SK-N-MC (cell line): ENCODE measurements at regions not wholly inside any gene's neighbourhood (a gene's known extent, or its start where the extent isn't known, plus 50 kb on each side); places are given as distances from the start of the nearest gene placed in this dataset.
A peak's percentile ranks its signal among the peaks of the same experiment; 100 is the strongest.

ENCODE experiments used
- DNase-seq: peaks from one replicate; pipeline ENCODE4 v3.0.0-alpha.2; 2011; ENCODE audit warnings: low read depth, low spot score
- H3K27ac ChIP-seq: fragments of 200-600 bp; sonication (generic); 2 replicates; pipeline ENCODE4 v1.5.1; 2016; ENCODE audit warnings: mixed run types
- H3K36me3 ChIP-seq: fragments of 200-600 bp; sonication (generic); 2 replicates; pipeline ENCODE4 v1.6.1; 2017; ENCODE audit warnings: antibody characterized with exemption, low read length, mixed read lengths; ENCODE audit not compliant: insufficient read depth
- H3K4me3 ChIP-seq: fragments of 200-600 bp; sonication (generic); 2 replicates; pipeline ENCODE4 v1.5.1; 2016
- H3K9ac ChIP-seq: fragments of 200-600 bp; sonication (generic); 2 replicates; pipeline ENCODE4 v1.8.0; 2017; ENCODE audit warnings: mixed run types, mixed read lengths; ENCODE audit not compliant: insufficient read length
- H3K9me3 ChIP-seq: fragments of 200-600 bp; sonication (generic); 2 replicates; pipeline ENCODE4 v1.6.1; 2017; ENCODE audit warnings: low read depth, mild to moderate bottlenecking, antibody characterized with exemption, low read length, moderate library complexity, mixed read lengths
- EZH2 ChIP-seq: fragments of 200-600 bp; sonication (generic); IDR thresholded peaks from one replicate; pipeline ENCODE4 v1.6.1; 2017; ENCODE audit warnings: antibody characterized with exemption
- FOXP2 ChIP-seq: optimal IDR thresholded peaks from 2 replicates; pipeline ENCODE3; 2011; ENCODE audit warnings: mild to moderate bottlenecking, moderate library complexity; ENCODE audit not compliant: insufficient read depth; ENCODE audit errors: extremely low read length, control extremely low read depth
- POLR2AphosphoS5 ChIP-seq: IDR thresholded peaks from 2 replicates; pipeline ENCODE4 v1.6.1; 2012; ENCODE audit warnings: mild to moderate bottlenecking, low read depth, low read length, borderline replicate concordance

DNA sequence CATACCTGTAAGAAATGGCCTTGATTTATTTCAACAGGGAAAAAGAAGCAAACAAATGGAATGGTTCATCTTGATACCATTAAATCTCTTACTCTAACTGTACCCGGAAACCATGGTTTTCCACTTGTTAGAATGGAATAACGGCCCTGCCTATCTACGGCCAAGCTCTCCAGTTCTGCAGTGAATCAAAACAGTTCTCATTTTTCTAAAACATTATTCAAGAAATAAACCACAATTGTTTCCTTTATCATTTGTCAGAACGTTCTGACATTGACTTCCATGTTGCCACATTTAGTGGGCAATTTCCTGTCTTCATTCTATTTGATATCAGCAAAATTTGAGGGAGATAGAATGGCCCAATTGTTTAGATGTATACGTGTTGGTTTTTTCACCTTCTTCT, 118.8 kb upstream of the CDH19 start:
- Histone ChIP-seq H3K9ac (no peak overlapping the region), H3K4me3 (no peak overlapping the region), H3K27ac (no peak overlapping the region), H3K9me3 (no peaks in the 10 kb centered on the region), H3K36me3 (no peaks in the 10 kb centered on the region)
- no peak for DNase-seq
- TF ChIP-seq EZH2: no peak
- no peak for TF ChIP-seq FOXP2
- no peak for TF ChIP-seq POLR2AphosphoS5

DNA sequence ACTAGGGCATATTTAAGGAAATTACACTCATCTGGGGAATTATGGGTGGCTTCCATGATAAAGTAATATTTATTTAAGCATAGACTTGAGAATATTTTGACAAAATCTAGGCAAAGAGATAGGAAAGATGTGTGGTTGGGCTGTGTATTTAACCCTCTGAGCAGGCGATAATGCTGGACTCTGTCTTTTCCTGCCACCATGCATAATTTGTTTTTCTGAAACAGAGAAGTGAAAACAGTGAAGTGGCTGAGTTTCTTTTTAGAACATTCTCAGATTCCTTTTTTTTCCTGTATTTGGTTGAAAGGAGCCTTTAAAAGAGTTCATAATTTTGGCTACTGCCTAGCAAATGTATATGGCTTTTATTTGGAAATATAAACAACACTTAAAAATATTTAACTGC, 104.8 kb upstream of the CDH19 start:
- TF ChIP-seq FOXP2: no peak
- TF ChIP-seq POLR2AphosphoS5: no peak
- TF ChIP-seq EZH2: no peak
- DNase-seq: no peak
- Histone ChIP-seq H3K9me3 (no peaks in the 10 kb centered on the region), H3K9ac (no peak overlapping the region), H3K4me3 (no peak overlapping the region), H3K27ac (no peak overlapping the region), H3K36me3 (no peaks in the 10 kb centered on the region)

DNA sequence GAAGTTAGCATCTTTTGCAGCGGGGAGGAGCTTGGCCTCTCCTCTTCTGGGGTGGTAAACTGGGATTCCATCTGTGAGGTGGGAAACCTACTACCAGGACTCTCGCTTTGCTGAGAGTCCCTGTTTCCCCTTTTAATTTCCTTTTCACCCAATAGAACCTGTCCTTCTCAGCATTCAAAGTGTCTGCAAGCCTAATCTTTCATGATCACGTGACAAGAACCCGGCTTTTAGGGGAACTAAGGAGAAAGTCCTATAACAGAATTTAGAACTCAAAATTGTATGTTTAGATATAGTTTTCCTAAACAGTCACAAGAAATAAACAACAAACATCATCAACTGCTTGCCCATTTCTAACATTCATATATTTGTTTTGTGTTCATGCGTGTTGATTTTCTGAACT, 103.6 kb upstream of the CDH19 start:
- no peak for DNase-seq
- Histone ChIP-seq H3K9ac (no peak overlapping the region), H3K9me3 (no peaks in the 10 kb centered on the region), H3K4me3 (no peak overlapping the region), H3K27ac (no peak overlapping the region), H3K36me3 (no peaks in the 10 kb centered on the region)
- no peak for TF ChIP-seq POLR2AphosphoS5
- TF ChIP-seq EZH2: no peak
- no peak for TF ChIP-seq FOXP2

DNA sequence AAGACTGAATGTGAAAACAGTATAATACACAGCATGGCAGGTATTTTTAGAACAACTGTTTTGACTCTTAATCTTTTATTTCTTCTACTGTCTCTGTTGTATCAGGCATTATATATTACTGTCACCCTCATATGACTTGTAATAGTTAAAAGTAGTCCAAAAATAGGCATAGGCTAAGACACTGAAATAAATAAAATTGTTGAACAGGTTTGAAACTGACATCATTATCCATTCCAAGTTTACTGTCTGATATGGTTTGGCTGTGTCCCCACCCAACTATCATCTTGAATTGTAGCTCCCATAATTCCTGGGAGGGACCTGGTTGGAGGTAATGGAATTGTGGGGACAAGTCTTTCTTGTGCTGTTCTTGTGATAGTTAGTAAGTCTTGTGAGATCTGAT, 91.4 kb upstream of the CDH19 start:
- no peak overlapping the region for H3K27ac ChIP-seq
- no peak overlapping the region for H3K9ac ChIP-seq
- H3K4me3 ChIP-seq: no peak overlapping the region
- no peak for DNase-seq
- H3K9me3 ChIP-seq: no peaks in the 10 kb centered on the region
- TF ChIP-seq POLR2AphosphoS5: no peak
- no peak for TF ChIP-seq EZH2
- TF ChIP-seq FOXP2: no peak
- no peaks in the 10 kb centered on the region for H3K36me3 ChIP-seq

DNA sequence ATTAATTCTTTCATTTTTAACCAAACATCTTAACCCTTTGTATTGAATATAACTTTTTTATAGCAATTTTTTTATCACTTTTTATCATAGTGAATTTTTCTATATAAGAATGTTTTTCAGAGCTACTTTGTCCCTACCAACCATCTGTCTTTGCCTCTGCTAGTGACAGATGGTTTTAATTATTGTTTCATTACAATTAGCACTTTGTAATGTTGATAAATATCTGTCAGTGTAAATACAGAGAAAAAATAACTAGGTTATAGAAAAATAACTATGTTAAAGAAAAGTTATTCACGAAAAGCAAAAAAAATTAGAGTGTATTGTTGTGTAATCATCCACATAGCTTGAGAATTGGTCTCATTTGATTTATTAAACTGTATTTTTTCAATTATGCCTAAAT, 91.0 kb upstream of the CDH19 start:
- Histone ChIP-seq H3K27ac (no peak overlapping the region), H3K36me3 (no peaks in the 10 kb centered on the region), H3K4me3 (no peak overlapping the region), H3K9me3 (no peaks in the 10 kb centered on the region), H3K9ac (no peak overlapping the region)
- no peak for DNase-seq
- TF ChIP-seq FOXP2 (no peak), EZH2 (no peak), POLR2AphosphoS5 (no peak)

DNA sequence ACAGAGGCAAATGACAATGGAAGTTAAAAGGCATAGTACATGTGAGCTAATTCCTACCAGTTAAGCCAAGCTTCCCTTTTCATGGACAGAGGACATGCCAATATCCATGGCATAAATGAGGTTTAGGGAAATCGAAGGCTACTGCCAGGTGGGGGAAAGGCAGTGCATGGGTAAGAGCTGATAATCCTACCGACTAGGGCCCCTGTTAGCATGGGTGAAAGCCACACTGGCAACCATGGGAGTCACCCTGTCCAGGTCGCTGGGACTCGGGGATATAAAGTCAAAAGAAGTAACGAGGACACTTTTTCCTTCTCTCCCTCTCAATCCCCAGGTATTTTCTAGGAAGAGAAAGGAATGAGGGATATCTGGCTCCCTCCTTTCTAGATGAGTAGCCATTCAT, 83.7 kb upstream of the CDH19 start:
- Histone ChIP-seq H3K4me3 (no peak overlapping the region), H3K36me3 (no peaks in the 10 kb centered on the region), H3K9ac (no peak overlapping the region), H3K27ac (no peak overlapping the region), H3K9me3 (no peaks in the 10 kb centered on the region)
- no peak for DNase-seq
- TF ChIP-seq FOXP2 (no peak), POLR2AphosphoS5 (no peak), EZH2 (no peak)

DNA sequence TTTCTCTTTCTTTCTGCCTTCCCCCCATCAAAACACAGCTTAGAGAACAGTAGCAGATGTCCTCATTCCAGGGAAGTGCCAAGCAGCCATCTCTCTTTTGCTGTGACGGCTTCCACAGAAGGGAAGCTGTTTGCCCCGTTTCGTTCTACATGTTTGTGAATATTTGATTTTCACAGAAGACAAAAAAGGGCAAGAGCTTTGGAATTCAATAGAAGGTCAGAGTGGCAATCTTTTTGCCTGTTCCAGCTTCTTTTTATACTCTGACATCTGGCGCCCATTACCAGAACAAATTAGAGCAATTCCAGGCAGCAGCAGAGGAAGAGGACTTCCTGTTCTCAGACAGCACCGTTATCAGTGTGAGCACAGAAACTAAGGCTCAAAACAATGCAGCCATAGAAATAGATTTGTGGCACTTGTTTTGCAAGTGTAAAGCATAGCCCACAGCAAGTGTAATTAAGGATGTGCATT, 79.0 kb upstream of the CDH19 start:
- H3K36me3 ChIP-seq: no peaks in the 10 kb centered on the region
- H3K9ac ChIP-seq: peak overlapping the region; percentile 49
- H3K4me3 ChIP-seq: peak overlapping the region; percentile 71
- peak; percentile 66 for TF ChIP-seq FOXP2
- peak; percentile 65; the same call in 1 of the 2 replicates for TF ChIP-seq POLR2AphosphoS5
- no peak for TF ChIP-seq EZH2
- DNase-seq: peak; percentile 87
- peak overlapping the region; percentile 87 for H3K27ac ChIP-seq
- no peaks in the 10 kb centered on the region for H3K9me3 ChIP-seq

DNA sequence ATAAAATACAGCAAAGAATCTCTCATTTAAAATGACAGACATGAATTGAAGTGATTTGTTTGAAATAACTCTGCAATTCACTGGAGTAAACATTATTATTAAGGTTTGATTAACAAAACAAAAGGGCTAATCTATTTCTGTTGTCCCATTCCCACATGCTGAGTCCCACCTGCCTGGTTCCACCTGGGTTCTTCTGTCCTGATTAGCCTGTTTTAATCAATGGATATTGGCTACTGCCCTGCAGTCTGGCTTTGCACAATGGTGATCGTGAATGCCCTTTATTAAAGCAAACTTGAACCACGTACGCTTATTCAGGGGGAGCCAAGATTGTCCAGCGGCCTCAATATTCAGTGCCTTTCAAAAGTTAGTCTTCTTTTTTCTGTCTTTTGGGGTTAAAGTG, 72.8 kb upstream of the CDH19 start:
- no peaks in the 10 kb centered on the region for H3K36me3 ChIP-seq
- DNase-seq: no peak
- H3K4me3 ChIP-seq: no peak overlapping the region
- TF ChIP-seq EZH2: no peak
- TF ChIP-seq FOXP2: no peak
- no peak for TF ChIP-seq POLR2AphosphoS5
- no peak overlapping the region for H3K9ac ChIP-seq
- H3K27ac ChIP-seq: no peak overlapping the region
- no peaks in the 10 kb centered on the region for H3K9me3 ChIP-seq

DNA sequence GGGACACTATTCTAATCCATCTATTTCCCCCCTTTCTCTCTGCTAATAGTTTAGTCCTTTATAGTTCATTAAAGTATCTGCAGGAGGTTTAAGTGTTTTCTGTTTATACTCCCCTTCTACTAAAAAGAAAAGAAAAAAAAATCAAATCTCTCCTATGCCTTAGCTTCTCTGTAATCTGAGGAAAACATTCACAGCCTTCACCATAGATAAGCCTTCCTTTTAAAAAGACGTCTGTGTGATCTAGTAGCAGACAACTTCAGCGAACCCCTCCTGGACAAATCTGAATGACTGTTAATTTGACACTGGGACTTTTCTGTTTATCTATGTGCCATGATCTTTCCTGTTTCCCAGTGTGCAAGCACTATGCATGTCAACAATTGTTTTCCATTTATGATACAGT, 70.4 kb upstream of the CDH19 start:
- H3K36me3 ChIP-seq: no peaks in the 10 kb centered on the region
- TF ChIP-seq FOXP2 (no peak), EZH2 (no peak), POLR2AphosphoS5 (no peak)
- H3K9me3 ChIP-seq: no peaks in the 10 kb centered on the region
- H3K9ac ChIP-seq: no peak overlapping the region
- H3K27ac ChIP-seq: no peak overlapping the region
- H3K4me3 ChIP-seq: no peak overlapping the region
- no peak for DNase-seq
